ENCODE measurements at regions not wholly inside any gene's neighbourhood (a gene's known extent, or its start where the extent isn't known, plus 50 kb on each side); places are given as distances from the start of the nearest gene placed in this dataset.
"Not testable (repeated sequence)": the region's sequence is repeated elsewhere in the genome, so short reads cannot be mapped to it uniquely, and the experiment has no call there.

GRCh38 chr14:106365371-106365770 lies 839.0 kb downstream of the TMEM121 start:
- not testable (repeated sequence) for TF ChIP-seq POLR2A, CTCF (IDR thresholded peaks at IDR 0.05)
